ENCODE measurements at regions not wholly inside any gene's neighbourhood (a gene's known extent, or its start where the extent isn't known, plus 50 kb on each side); places are given as distances from the start of the nearest gene placed in this dataset.
"Not testable (repeated sequence)": the region's sequence is repeated elsewhere in the genome, so short reads cannot be mapped to it uniquely, and the experiment has no call there.

DNA sequence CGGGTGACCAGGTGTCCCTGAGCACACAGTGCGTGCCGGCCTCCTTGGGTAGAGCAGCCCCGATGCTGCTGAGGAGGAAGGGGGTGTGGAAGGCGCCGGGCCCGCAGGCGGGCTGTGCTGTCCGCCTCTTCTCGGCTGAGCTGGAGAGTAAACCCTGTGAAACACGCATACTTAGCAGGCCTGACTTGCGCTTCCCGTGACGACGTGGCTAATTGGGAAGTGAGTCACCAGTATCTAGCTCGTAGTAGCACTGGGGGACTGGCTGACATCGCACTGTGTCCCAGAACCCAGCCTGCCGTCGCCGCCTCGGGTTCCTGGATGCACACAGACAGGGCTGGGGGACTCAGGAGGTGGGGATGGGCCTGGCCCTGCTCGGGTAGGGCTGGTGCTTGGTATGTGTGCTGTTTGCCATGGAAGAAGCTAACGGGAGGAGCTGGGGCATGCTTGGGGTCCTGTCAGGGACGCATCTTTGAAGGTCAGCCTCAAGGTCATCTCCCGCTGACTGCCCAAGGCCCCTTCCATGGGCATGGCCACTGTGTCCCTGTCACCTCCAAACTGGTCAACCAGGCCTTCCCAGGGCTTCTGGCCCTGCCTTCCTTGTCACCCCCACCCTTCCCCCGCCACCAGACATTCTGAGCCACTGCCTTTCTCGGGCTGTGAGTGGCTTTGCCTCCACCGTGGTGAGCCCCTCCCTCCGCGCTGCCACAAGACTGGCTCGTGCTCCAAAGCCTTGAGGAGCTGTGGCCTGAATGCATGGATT is 1327.0 kb downstream of the BRD1 start:
- DNase-seq (ENCODE audit: low read depth in 3 of 3): no peak

DNA sequence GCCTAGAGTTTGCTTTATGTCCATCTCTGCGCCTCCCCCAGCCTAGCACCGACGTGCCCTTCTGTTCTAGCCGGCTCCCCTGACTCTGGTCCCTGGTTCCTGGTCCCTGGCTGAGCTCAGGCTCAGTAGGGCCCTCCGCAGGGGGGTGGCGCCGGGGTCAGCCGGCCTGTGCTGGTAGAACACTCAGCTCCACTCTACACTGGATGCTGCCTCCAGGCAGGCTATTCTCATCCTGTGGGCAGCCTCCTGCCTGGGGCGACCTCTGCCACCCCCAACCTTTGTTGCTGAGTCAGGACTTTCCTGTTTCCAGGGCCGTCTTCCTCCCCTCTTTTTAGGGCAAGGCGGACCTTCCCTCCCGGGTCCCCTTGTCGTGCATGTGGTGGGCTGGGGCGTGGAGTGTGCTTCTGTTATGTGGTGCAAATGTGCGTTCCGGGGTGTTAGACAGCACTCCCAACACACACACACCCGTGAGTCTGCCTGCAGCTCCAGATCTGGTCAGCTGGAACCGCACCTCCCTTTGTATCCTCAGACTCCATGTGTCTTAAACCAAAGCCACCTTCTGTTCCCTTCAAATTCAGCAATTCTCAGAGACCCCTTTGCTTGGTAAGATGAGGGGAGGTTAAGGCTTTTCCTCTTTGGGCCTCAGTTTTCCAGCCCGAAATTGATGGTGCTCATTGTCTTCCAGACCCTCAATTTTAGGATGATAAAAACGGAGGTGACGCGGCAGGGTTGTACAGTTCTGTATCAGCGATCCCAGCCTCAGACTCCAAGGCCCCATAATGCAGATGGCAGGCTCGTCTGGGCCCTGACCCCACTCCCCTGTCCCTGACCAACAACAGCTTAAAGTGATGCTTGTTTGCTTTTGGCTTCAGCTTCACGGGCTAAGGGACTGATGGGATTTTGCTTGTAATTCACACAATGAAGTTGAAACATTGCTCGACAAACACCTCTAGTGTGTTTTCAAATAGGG is 1327.9 kb downstream of the BRD1 start:
- DNase-seq (ENCODE audit: low read depth in 3 of 3): no peak

DNA sequence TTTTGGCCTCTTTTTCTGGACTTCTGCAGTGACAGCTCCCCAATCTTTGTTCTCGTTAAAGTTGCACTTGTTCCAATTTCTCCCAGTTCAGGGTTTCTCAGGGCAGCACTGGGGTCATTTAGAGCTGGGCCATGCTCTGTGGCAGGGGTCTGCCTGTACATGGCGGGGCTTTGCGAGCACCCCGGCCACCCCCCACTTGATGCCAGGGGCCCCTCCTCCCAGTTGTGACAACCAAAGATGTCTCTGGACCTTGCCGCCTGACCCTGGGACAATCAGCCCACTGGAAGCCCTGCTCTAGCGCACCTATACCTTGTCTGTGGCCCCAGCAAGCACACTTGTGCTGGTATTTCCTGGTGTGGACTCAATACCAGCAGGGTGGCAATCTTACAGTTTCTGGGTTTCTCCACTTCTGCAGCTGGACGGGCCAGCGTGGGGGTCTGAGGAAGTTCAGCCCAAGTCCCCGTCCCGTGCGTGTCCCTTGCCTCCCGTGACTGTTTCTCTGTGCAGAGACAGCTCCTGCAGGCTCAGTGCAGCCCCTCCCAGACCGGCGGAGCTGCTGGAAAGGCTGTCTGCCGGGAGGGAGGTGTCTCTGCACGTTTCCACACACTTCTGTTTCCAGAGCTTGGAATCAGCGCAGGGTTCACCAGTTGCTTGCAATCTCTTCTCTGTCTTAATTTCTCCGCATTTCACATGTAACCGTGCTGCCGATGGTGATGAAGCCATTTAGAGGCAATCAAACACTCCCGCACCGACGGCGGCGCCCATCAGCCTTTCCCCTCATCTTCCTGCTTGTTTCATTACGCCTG is 1328.9 kb downstream of the BRD1 start:
- DNase-seq (ENCODE audit: low read depth in 3 of 3): no peak

DNA sequence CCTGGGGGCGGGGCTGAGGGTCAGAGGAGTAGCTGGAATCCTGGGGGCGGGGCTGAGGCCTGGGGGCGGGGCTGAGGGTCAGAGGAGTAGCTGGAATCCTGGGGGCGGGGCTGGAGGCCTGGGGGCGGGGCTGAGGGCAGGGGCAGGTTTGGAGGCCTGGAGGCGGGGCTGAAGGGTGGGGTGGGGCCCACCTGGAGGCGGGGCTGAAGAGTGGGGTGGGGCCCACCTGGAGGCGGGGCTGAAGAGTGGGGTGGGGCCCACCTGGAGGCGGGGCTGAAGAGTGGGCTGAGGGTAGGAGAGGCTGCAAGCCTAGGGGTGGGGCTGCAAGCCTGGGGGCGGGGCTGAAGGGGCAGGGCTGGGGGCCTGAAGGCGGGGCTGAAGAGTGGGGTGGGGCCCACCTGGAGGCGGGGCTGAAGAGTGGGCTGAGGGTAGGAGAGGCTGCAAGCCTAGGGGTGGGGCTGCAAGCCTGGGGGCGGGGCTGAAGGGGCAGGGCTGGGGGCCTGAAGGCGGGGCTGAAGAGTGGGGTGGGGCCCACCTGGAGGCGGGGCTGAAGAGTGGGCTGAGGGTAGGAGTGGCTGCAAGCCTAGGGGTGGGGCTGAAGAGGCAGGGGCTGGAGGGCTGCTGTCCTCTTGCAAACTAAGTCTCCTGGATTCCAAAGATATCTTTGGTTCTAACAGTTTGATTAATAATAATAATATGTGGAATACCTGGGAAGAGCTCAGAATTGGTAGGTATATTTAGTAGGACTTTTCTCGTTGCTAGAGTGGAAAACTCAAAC is 1329.7 kb downstream of the BRD1 start:
- DNase-seq (ENCODE audit: low read depth in 3 of 3): not testable (repeated sequence)

DNA sequence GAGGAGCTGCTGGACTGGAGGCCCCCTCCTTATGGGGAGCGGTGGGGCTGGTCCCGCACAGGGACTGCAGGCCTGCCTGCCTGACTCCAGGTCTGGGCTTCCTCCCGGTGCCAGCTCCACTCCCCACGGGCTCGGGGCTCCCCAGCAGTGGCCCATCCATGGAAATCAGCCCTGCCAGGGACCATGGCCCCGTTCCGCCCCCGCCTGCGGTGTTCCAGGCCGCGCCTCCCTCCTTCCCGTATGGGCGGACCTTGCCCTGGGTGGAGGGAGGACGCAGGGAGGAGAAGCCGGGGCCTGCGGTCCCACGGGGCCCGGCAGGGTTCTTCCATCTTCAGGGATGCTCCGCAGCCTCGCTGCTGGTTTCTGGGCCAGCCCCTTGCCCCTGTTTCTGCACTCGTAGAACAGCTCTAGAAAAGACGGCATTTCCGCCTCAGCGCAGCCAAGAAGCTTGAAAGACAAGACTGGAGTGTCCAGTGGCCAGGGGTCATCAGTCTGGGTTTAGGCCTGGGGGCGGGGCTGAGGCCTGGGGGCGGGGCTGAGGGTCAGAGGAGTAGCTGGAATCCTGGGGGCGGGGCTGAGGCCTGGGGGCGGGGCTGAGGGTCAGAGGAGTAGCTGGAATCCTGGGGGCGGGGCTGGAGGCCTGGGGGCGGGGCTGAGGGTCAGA is 1330.6 kb downstream of the BRD1 start:
- no peak for DNase-seq (ENCODE audit: low read depth in 3 of 3)

DNA sequence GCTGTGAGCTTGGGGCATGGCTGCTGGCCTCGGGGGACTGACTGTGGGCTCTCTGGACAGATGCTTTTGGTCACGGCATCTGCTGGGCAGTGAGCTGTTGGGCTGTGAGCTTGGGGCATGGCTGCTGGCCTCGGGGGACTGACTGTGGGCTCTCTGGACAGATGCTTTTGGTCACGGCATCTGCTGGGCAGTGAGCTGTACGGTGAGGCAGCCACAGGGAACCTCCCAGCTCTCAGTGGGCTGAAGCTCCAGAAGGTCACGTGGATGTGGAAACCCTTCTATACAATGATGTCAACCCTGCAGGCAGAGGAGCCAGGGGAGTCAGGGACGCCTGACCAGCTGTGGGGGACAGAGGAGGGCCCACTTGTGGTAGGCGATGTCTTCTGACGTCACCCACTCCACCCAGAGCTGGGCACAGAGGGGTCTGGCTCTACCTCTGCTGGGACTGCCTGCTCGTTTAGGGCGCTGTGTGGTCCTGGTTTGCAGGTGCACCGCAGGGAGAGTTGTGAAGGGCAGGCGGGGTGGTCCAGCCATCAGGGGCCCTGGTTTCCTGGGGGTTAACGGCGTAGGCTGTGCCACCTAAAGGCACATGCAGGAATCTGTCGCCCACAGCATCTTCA is 1331.3 kb downstream of the BRD1 start:
- DNase-seq (ENCODE audit: low read depth in 3 of 3): no peak

DNA sequence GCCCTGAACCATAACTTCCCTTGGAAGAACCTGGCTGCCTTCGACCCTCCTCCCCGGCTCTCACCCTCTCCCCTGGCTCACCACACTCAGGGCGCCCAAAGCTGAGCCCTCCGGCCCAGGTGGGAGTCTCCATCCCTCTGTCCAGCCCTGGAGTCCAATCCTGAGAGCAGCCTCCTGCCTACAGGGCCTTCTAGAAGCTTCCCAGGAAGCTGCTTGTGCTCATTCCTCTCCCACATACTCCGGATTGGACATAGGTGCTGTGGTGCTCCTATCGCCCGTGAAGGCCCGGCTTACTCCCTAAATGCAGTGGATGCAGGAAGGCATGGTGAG is 1332.0 kb downstream of the BRD1 start:
- DNase-seq (ENCODE audit: low read depth in 3 of 3): no peak

DNA sequence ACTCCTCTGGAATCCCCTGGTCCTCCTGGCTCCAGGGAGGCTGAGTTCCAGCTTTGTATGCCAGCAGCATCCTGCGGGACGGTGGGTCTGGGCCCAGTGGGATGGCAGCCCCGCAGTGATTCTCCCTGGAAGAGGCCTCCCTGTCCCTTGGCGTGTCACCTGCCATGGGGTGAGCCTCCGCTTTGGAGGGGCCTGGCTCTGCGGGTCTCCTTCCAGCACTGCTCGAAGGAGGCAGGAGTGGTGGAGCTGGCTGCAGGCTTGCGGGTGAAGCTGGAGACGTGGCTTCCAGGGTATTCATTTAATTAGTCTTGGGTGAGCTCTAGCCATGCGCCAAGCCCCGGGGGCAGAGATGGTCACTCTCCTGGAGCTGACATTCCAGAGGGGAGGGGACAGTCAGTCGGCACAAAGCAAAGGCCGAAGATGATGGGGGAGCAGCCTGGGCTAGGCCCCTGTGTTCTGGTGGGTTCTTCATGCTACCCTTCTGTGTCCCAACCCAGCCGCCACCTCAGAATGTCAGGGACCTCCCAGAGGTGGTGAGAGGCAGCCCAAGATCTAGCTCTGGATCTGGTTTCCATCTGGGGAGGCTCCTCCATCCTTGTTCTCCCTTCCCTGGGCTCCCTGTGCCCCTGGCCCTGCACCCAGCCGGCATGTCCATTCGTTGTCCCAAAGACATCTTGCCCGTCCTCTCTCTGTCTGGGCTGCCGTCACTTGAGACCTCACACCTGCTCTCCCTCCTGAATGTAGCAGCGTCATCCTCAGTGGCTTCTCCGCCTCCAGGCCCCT is 1332.5 kb downstream of the BRD1 start:
- no peak for DNase-seq (ENCODE audit: low read depth in 3 of 3)

DNA sequence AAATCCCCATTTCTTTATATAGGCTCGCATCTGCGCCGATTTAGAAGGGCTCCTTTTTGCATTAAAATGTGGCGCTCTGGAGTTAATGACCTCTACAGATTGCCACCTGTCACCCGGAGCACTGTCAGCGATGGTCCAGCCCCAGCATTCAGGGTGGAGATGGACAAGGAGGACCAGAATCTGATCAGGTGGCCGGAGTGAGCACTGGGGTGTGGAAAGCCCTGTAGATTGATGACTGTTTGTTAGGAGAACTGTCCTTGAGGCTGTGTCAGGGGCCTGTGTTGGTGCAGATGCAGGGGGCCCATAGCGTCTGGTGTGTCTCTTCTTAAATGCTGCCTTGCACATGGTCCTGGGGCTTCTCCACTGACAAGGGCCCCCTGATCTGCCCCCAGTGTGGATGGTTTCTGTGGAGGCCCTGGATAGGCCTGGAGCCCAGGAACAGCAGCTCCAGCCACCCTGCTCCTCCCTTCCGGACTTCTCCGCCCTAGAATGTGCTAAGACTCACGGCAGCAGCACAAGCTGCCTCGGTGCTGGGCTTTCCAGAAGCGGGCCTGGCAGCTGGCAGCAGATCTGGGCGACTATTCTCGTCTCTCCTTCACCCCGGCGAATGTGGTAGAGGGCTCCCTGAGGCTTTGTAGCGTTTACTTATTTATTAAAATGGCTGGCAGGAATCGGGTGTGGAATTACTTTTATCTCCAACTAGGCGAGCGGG is 1333.3 kb downstream of the BRD1 start:
- no peak for DNase-seq (ENCODE audit: low read depth in 3 of 3)

DNA sequence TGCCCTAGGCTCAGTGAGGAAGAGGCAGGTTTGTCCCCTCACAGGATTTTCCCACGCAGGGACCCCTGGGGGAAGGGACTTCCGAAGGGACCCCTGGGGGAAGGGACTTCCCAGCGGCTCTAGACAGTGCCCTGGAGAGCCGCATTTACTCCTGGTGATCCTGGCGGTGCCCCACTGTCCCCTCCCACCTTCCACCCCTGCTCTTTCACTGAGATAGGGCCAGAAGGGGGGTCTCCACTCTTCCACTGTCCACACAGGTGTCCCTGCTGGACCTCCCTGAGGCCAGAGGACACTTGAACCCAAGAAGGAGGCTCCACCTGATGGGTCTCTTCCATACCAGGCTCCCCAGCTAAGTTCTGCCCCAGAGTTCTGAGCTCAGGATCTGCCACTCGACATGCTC is 1333.9 kb downstream of the BRD1 start:
- DNase-seq (ENCODE audit: low read depth in 3 of 3): no peak

DNA sequence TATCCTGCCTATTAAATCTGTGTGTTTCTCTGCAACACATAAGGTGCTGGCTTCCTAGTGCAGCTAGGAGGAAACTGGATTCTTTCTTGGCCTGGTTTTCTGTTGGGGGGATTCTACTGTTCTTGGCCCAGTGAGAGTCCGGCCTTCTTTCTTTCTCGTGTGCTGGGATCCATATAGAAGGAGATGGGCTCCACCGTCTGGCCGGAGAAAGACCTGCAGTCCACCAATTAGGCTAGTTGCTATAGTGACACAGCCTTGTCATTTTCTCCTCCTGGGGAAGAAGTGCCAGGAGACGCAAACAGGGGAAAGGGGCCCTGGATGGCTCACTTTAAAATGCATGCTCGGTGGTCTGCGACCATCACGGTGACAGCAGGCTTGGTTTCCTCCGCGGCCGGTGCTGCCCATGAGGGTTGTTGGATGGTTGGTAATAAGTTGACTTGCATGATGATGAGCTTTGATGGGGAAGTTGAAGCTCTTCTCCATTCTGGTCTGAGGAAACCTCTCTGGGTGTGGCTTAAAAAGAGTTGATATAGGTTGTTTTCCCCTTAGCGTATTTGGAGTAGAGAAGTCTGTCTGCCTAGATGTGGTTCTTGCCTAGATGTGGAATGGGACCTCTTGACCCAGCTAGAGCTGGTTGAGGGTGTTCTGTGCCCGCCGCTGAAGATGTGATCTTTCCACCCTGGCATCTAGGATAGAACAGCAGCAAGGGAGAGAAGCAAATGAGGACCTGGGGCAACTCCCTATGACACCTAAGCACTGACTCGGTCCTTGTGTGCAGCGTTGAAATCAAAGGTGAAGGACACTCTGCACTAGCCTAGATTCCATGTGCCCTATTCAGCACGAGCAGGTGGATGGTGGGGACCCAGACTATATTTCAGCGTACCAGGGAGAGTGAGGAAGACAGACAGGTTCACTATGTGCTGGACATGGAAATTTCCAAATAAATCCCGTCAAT is 1335.0 kb downstream of the BRD1 start:
- DNase-seq (ENCODE audit: low read depth in 3 of 3): peak; percentile 7 to 20 (median 9)

DNA sequence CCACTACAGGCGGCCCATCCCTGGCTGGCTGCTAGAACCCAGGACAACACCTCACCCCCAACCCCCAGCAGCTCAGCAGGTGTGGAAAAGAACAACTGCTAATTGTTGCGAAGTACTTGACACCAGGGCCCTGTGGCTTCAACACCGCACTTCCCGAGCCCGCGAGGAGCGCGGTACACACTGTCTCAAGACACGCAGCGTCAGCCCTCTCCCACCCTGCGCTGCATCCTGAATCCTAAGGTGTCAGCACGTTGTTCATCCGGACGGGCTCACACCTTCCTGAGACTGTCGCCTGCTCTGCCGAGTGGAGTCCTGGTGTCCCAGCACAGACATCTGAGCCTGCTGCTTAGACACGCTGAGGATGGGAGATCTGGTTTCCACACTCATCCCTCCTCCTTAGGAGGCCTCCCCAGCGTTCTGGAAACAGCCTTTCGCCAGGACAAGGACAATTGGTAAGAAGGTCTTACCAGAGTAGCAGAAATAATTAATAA is 1336.2 kb downstream of the BRD1 start:
- DNase-seq (ENCODE audit: low read depth in 3 of 3): no peak

DNA sequence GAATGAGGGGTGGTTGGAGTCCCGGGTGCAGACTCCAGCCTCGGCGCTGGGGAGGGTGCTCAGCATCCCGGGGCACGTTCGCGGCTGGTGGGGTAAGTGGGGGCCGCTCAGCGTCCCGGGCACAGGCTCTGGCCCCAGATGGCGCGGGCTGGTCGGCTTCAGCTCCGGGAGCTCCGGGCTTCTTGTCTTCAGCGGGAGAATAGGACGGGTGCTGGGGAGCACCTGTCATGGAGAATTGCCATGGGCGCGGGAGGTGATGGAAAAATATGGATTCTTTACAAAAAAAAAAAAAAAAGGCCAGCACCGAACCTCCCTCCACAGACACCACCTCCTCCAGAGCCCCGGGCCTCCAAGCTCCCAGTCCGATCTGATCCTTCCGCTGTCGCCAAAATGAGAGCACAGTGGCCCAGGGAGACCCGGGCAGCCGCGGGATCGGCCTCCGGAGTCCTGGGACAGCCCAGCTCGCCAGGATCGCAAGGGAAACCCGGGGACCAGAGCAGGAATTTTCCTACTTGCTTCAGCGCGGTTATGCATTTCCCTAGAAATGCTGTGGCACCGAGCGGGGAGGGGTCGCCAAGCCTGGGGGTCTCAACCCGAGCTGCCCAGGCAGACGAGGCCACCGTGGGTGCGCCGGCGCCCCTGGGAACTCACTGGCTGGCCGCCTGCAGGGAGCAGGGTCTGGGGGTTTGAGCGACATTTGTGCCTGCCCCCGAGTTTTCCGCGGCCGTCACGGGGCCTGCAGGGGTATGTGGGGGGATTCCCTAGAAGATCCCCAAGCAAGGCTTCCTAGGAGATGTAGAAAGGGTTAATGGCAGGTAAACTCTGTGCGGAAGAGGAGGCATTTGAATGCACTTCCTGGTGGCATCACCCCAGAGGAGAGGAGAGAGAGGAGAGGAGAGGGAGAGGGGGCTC is 1336.9 kb downstream of the BRD1 start:
- no peak for DNase-seq (ENCODE audit: low read depth in 3 of 3)

DNA sequence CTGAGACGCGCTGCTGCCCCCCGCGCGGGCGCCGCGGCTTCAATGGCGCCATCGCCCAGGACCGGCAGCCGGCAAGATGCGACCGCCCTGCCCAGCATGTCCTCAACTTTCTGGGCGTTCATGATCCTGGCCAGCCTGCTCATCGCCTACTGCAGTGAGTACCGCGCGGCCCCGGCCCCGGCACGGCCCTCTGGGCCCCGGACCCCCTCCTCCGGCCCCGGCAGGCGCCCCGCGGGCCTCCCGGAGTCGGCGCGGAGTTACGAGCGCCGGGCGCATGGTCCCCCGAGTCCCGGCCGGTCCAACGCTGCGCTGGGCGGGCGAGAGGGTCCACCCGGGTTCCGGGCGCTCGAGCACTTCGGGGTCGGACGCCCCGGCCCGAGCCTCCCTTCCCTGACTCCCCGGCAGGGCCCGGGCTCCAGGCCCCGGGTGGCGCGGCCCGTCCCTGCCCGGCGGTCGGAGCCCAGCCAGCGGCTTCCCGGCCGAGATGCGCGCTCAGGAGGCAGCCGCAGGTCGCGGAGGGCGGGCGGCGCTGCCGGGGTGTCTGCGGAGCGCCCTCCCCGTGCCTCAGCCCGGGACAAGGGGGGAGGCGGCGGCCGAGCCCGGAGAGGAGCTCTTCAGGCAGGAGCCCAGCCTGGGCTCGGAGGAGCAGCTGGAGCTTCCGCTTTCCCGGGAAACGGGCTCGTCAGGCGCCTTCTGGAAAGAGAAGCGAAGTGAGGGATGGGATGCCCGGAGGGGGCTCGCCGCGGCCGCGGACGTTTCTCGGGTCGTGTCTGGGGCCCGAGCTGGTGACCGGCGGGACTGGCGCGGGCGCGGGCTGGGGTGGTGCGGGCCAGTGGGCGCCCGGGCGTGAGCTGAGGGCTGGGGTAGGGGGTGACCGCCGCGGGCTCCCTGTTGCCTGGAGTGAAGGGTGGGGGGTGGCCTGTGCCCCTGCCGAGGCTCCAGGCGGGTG is 1337.8 kb downstream of the BRD1 start:
- DNase-seq (ENCODE audit: low read depth in 3 of 3): no peak

Measured in stimulated activated CD4-positive, alpha-beta T cell treated with anti-CD3 and anti-CD28 coated beads, TNF-alpha, amount 100 ng/mL, for 48 hours (primary cell).